GM19025 (cell line): ENCODE measurements at regions not wholly inside any gene's neighbourhood (a gene's known extent, or its start where the extent isn't known, plus 50 kb on each side); places are given as distances from the start of the nearest gene placed in this dataset.

Experiments used
- ATAC-seq: cut with Tn5 transposase; IDR thresholded peaks from one replicate; pipeline ENCODE4 v1.9.1; 2021; ENCODE audit warnings: mild to moderate bottlenecking, low read depth, moderate library complexity; ENCODE audit not compliant: unreplicated experiment

- ATAC-seq = no peak
Observed at GRCh38 chr3:40973141-40973540, 226.2 kb upstream of the CTNNB1 start.

- ATAC-seq = no peak
Observed at GRCh38 chr3:40975711-40976121, 223.6 kb upstream of the CTNNB1 start.

- ATAC-seq = no peak
Observed at GRCh38 chr3:40976241-40976640, 223.1 kb upstream of the CTNNB1 start.

GRCh38 chr3:40978442-40978841 lies 220.9 kb upstream of the CTNNB1 start:
- no peak for ATAC-seq

GRCh38 chr3:40979962-40980361 lies 219.3 kb upstream of the CTNNB1 start:
- ATAC-seq = no peak

- ATAC-seq = no peak
Observed at GRCh38 chr3:40980467-40980866, 218.8 kb upstream of the CTNNB1 start.

- ATAC-seq = no peak
Observed at GRCh38 chr3:40985195-40985594, 214.1 kb upstream of the CTNNB1 start.

GRCh38 chr3:40988468-40988867 lies 210.8 kb upstream of the CTNNB1 start:
- no peak for ATAC-seq

- no peak for ATAC-seq
Observed at GRCh38 chr3:40989141-40990061, 209.9 kb upstream of the CTNNB1 start.

- no peak for ATAC-seq
Observed at GRCh38 chr3:40990062-40990456, 209.2 kb upstream of the CTNNB1 start.

- no peak for ATAC-seq
Observed at GRCh38 chr3:40992023-40992422, 207.3 kb upstream of the CTNNB1 start.

GRCh38 chr3:40994611-40995010 lies 204.7 kb upstream of the CTNNB1 start:
- ATAC-seq = no peak

- ATAC-seq = no peak
Observed at GRCh38 chr3:40995271-40995670, 204.0 kb upstream of the CTNNB1 start.

- ATAC-seq = no peak
Observed at GRCh38 chr3:40996382-40996781, 202.9 kb upstream of the CTNNB1 start.

- no peak for ATAC-seq
Observed at GRCh38 chr3:40996827-40997710, 202.2 kb upstream of the CTNNB1 start.

GRCh38 chr3:40997711-40998519 lies 201.4 kb upstream of the CTNNB1 start:
- no peak for ATAC-seq

- ATAC-seq = no peak
Observed at GRCh38 chr3:40999682-41000081, 199.6 kb upstream of the CTNNB1 start.

GRCh38 chr3:41000471-41000870 lies 198.8 kb upstream of the CTNNB1 start:
- ATAC-seq = no peak

- ATAC-seq = no peak
Observed at GRCh38 chr3:41001556-41001955, 197.7 kb upstream of the CTNNB1 start.

- ATAC-seq = no peak
Observed at GRCh38 chr3:41002104-41002503, 197.2 kb upstream of the CTNNB1 start.

- no peak for ATAC-seq
Observed at GRCh38 chr3:41007399-41007798, 191.9 kb upstream of the CTNNB1 start.
